ENCODE measurements at regions not wholly inside any gene's neighbourhood (a gene's known extent, or its start where the extent isn't known, plus 50 kb on each side); places are given as distances from the start of the nearest gene placed in this dataset.

- no peak for TF ChIP-seq JUND (IDR thresholded peaks at IDR 0.05; ENCODE audit: borderline replicate concordance, low read depth, low read length)
- TF ChIP-seq JUND (tag; IDR thresholded peaks at IDR 0.05; ENCODE audit: borderline replicate concordance, low read depth, low read length) = no peak
- TF ChIP-seq ATF2 (CRISPR knock-in tag; IDR thresholded peaks at IDR 0.05) = no peak
Measured at GRCh38 chr4:83810428-83810827, 274.5 kb downstream of the GPAT3 start.

Measured in K562 (cell line).